Hepatocyte (in vitro differentiated cells): ENCODE measurements at regions not wholly inside any gene's neighbourhood (a gene's known extent, or its start where the extent isn't known, plus 50 kb on each side); places are given as distances from the start of the nearest gene placed in this dataset.

Experiments
- DNase-seq: peaks from one replicate; pipeline ENCODE4 v3.0.0-alpha.2; 2016; ENCODE audit warnings: low spot score
- H2AFZ ChIP-seq: fragments of 200-600 bp; sonication (generic); 2 replicates; pipeline ENCODE4 v1.6.0; 2016; ENCODE audit warnings: antibody characterized with exemption, mild to moderate bottlenecking
- H3K27ac ChIP-seq: fragments of 200-600 bp; sonication (generic); 2 replicates; pipeline ENCODE4 v1.5.1; 2016; ENCODE audit warnings: mild to moderate bottlenecking
- H3K27me3 ChIP-seq: fragments of 200-600 bp; sonication (generic); 2 replicates; pipeline ENCODE4 v1.6.1; 2016
- H3K36me3 ChIP-seq: fragments of 200-600 bp; sonication (generic); replicated peaks from 2 replicates; pipeline ENCODE4 v1.5.1; 2016; ENCODE audit warnings: low read depth; ENCODE audit not compliant: insufficient read depth
- H3K4me1 ChIP-seq: fragments of 200-600 bp; sonication (generic); 2 replicates; pipeline ENCODE4 v1.5.1; 2016; ENCODE audit warnings: mild to moderate bottlenecking, moderate library complexity; ENCODE audit not compliant: insufficient read depth
- H3K4me2 ChIP-seq: fragments of 200-600 bp; sonication (generic); 2 replicates; pipeline ENCODE4 v1.6.0; 2016
- H3K4me3 ChIP-seq: fragments of 200-600 bp; sonication (generic); 2 replicates; pipeline ENCODE4 v1.5.1; 2016; ENCODE audit warnings: mild to moderate bottlenecking
- H3K79me2 ChIP-seq: fragments of 200-600 bp; sonication (generic); 2 replicates; pipeline ENCODE4 v1.6.0; 2017; ENCODE audit warnings: mild to moderate bottlenecking
- H3K9me2 ChIP-seq: fragments of 200-600 bp; sonication (generic); replicated peaks from 2 replicates; pipeline ENCODE4 v1.6.0; 2017; ENCODE audit warnings: mild to moderate bottlenecking; ENCODE audit not compliant: insufficient read depth
- H3K9me3 ChIP-seq: fragments of 200-600 bp; sonication (generic); 2 replicates; pipeline ENCODE4 v1.5.1; 2016; ENCODE audit warnings: low read depth, mild to moderate bottlenecking
- H4K20me1 ChIP-seq: fragments of 200-600 bp; sonication (generic); 2 replicates; pipeline ENCODE4 v1.6.0; 2016; ENCODE audit warnings: mild to moderate bottlenecking; ENCODE audit not compliant: insufficient read depth, poor library complexity, severe bottlenecking
- EZH2 ChIP-seq: fragments of 200-600 bp; sonication (generic); IDR thresholded peaks from 2 replicates; pipeline ENCODE4 v1.6.1; 2016; ENCODE audit warnings: antibody characterized with exemption, mild to moderate bottlenecking, borderline replicate concordance
- EZH2phosphoT487 ChIP-seq: fragments of 200-600 bp; sonication (generic); IDR thresholded peaks from one replicate; pipeline ENCODE4 v1.6.1; 2018; ENCODE audit warnings: antibody characterized with exemption, mild to moderate bottlenecking, low read depth, moderate library complexity; ENCODE audit not compliant: unreplicated experiment, severe bottlenecking
- WGBS: methylation state at CpG from one replicate; pipeline ENCODE4 v1.1.6; 2016; ENCODE audit warnings: low lambda C conversion rate; ENCODE audit errors: missing lambda C conversion rate; 5-methylcytosine and 5-hydroxymethylcytosine counted together
- TF ChIP-seq, protein P1 (sequence below): fragments of 200-600 bp; sonication (generic); IDR thresholded peaks from 2 replicates; pipeline ENCODE4 v1.5.1; 2016; ENCODE audit warnings: antibody characterized with exemption, mild to moderate bottlenecking; ENCODE audit not compliant: poor library complexity

- 86% methylated on average over 4 of the region's 4 CpGs for WGBS
- DNase-seq: no peak
Measured at GRCh38 chr11:128193615-128194014, 393.7 kb downstream of the ETS1 start.

DNA sequence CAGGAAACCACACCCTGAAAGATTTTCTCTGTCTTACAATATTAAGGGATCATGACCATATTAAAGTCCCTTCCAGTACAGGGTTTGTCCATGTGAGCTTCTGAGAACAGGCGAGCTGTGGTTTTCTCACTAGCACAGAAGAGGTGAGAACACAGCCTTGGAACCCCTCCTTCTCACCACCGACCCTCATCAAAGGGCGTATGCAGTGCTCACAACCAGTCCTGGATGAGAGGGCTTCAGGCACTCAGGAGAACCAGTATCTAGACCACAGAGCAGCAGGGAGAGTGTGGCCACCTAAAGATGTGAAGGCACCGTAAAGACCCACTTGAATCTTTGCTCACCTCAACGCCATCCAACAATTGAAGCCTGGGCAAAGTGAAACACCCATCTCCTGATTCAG, 397.0 kb downstream of the ETS1 start:
- H3K4me1 ChIP-seq: no peaks in the 10 kb centered on the region

More at GRCh38 chr11:128193615-128194014, 393.7 kb downstream of the ETS1 start:
- Histone ChIP-seq H3K4me3 (no peak overlapping the region), H3K79me2 (no peaks in the 10 kb centered on the region), H2AFZ (no peak overlapping the region), H3K27me3 (no peaks in the 10 kb centered on the region), H3K36me3 (no peaks in the 10 kb centered on the region), H3K4me2 (no peak overlapping the region), H3K9me3 (no peaks in the 10 kb centered on the region), H3K9me2 (no peaks in the 10 kb centered on the region), H4K20me1 (no peaks in the 10 kb centered on the region), H3K27ac (no peak overlapping the region), H3K4me1 (no peaks in the 10 kb centered on the region)
- no peak for TF ChIP-seq EZH2
- TF ChIP-seq EZH2phosphoT487: no peak
- TF ChIP-seq, protein P1, sequence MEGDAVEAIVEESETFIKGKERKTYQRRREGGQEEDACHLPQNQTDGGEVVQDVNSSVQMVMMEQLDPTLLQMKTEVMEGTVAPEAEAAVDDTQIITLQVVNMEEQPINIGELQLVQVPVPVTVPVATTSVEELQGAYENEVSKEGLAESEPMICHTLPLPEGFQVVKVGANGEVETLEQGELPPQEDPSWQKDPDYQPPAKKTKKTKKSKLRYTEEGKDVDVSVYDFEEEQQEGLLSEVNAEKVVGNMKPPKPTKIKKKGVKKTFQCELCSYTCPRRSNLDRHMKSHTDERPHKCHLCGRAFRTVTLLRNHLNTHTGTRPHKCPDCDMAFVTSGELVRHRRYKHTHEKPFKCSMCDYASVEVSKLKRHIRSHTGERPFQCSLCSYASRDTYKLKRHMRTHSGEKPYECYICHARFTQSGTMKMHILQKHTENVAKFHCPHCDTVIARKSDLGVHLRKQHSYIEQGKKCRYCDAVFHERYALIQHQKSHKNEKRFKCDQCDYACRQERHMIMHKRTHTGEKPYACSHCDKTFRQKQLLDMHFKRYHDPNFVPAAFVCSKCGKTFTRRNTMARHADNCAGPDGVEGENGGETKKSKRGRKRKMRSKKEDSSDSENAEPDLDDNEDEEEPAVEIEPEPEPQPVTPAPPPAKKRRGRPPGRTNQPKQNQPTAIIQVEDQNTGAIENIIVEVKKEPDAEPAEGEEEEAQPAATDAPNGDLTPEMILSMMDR: no peak

GRCh38 chr11:128189823-128190222, 397.5 kb downstream of the ETS1 start:
- no peak overlapping the region for H3K27ac ChIP-seq
- H4K20me1 ChIP-seq: no peaks in the 10 kb centered on the region
- DNase-seq: no peak
- H3K4me1 ChIP-seq: no peaks in the 10 kb centered on the region
- TF ChIP-seq, protein P1: no peak
- no peak for TF ChIP-seq EZH2
- no peak for TF ChIP-seq EZH2phosphoT487
- no peaks in the 10 kb centered on the region for H3K79me2 ChIP-seq
- no peaks in the 10 kb centered on the region for H3K9me2 ChIP-seq
- H3K4me3 ChIP-seq: no peak overlapping the region
- H2AFZ ChIP-seq: no peak overlapping the region
- no peaks in the 10 kb centered on the region for H3K9me3 ChIP-seq
- H3K36me3 ChIP-seq: no peaks in the 10 kb centered on the region
- 93% methylated on average over 4 of the region's 4 CpGs for WGBS
- H3K4me2 ChIP-seq: no peak overlapping the region
- H3K27me3 ChIP-seq: no peaks in the 10 kb centered on the region

More for the DNA sequence above, 397.0 kb downstream of the ETS1 start:
- 93% methylated on average over 5 of the region's 5 CpGs for WGBS
- no peak overlapping the region for H3K27ac ChIP-seq
- no peaks in the 10 kb centered on the region for H3K79me2 ChIP-seq
- no peaks in the 10 kb centered on the region for H4K20me1 ChIP-seq
- DNase-seq: no peak
- no peak overlapping the region for H3K4me2 ChIP-seq
- no peaks in the 10 kb centered on the region for H3K36me3 ChIP-seq
- TF ChIP-seq EZH2phosphoT487: no peak
- no peak for TF ChIP-seq EZH2
- TF ChIP-seq, protein P1: no peak
- no peak overlapping the region for H3K4me3 ChIP-seq
- no peak overlapping the region for H2AFZ ChIP-seq
- H3K27me3 ChIP-seq: no peaks in the 10 kb centered on the region
- no peaks in the 10 kb centered on the region for H3K9me3 ChIP-seq
- no peaks in the 10 kb centered on the region for H3K9me2 ChIP-seq
